Endothelial cell of umbilical vein (primary cell): ENCODE measurements at regions not wholly inside any gene's neighbourhood (a gene's known extent, or its start where the extent isn't known, plus 50 kb on each side); places are given as distances from the start of the nearest gene placed in this dataset.

Source experiments
- BruUV-seq: library from RNA; stranded (reverse); fragments of 400-500 nt; replicated peaks from 2 replicates; lab custom pipeline; 2021; lab: Mats Ljungman, UMichigan
- CTCF ChIA-PET: fragments of 300-600, 350-600 bp; sonication (Branson Sonifier 250); formaldehyde crosslinking; loops from one replicate; lab custom pipeline; 2021; ENCODE audit warnings: antibody characterized with exemption, inconsistent platforms; lab: Charles Lee
- POLR2A ChIA-PET: fragments of 300-600, 350-600 bp; sonication (Branson Sonifier 250); formaldehyde crosslinking; loops from one replicate; lab custom pipeline; 2021; ENCODE audit warnings: antibody characterized with exemption, inconsistent platforms; lab: Charles Lee
- DNase-seq: peaks from one replicate; pipeline ENCODE4 v3.0.0-alpha.2; 2011; ENCODE audit warnings: low read depth, low spot score
- FAIRE-seq: peaks from 2 replicates; lab custom pipeline; 2011; peaks lifted over from hg19 to GRCh38; lab: Jason Lieb, UNC
- H2AFZ ChIP-seq: 2 replicates; pipeline ENCODE4 v1.6.0; 2012; ENCODE audit warnings: low read depth, low read length, control low read depth, inconsistent platforms
- H3K27ac ChIP-seq: 2 replicates; pipeline ENCODE4 v1.5.1; 2011; ENCODE audit warnings: low read depth, mild to moderate bottlenecking, control low read depth, low read length, moderate library complexity; ENCODE audit not compliant: insufficient read depth
- H3K27me3 ChIP-seq, 2 experiments: 2 replicates each; pipeline versions ENCODE4 v1.6.0 to v1.6.1; 2011; ENCODE audit warnings: low read length in 2 of 2, mixed read lengths in 1 of 2; ENCODE audit not compliant: control insufficient read depth in 2 of 2, insufficient read depth in 2 of 2
- H3K36me3 ChIP-seq, 2 experiments: 2 replicates in 1 of 2; 3 replicates in 1 of 2; pipeline ENCODE4 v1.5.1; 2011; ENCODE audit warnings: low read length in 2 of 2, mild to moderate bottlenecking in 1 of 2, moderate library complexity in 1 of 2; ENCODE audit not compliant: control insufficient read depth in 2 of 2, insufficient read depth in 2 of 2; ENCODE audit errors: extremely low read depth in 1 of 2
- H3K4me1 ChIP-seq: 3 replicates; pipeline ENCODE4 v1.5.1; 2011; ENCODE audit warnings: mild to moderate bottlenecking, low read length; ENCODE audit not compliant: control insufficient read depth, insufficient read depth; ENCODE audit errors: extremely low read depth
- H3K4me2 ChIP-seq: 2 replicates; pipeline ENCODE4 v1.6.1; 2011; ENCODE audit warnings: low read length, control low read depth, mixed read lengths; ENCODE audit not compliant: insufficient read depth
- H3K4me3 ChIP-seq, 3 experiments: fragments of 200-600 bp in 1 of 3; sonication (generic), shearing (Covaris generic) in 1 of 3; replicated peaks in 1 of 3; 2 replicates each; pipeline ENCODE4 v1.5.1; 2011 to 2016; ENCODE audit warnings: control low read depth in 3 of 3, low read length in 3 of 3, mild to moderate bottlenecking in 2 of 3, inconsistent platforms in 1 of 3, low read depth in 1 of 3, moderate library complexity in 1 of 3; ENCODE audit not compliant: insufficient read depth in 1 of 3
- H3K79me2 ChIP-seq: 2 replicates; pipeline ENCODE4 v1.6.0; 2012; ENCODE audit warnings: low read length, inconsistent platforms; ENCODE audit not compliant: control insufficient read depth, insufficient read depth
- H3K9ac ChIP-seq: replicated peaks from 2 replicates; pipeline ENCODE3; 2011; ENCODE audit warnings: low read length, control low read depth; ENCODE audit not compliant: insufficient read depth; ENCODE audit errors: extremely low read depth
- H3K9me1 ChIP-seq: replicated peaks from 3 replicates; pipeline ENCODE4 v1.6.0; 2011; ENCODE audit warnings: mild to moderate bottlenecking, low read length; ENCODE audit not compliant: control insufficient read depth, insufficient read depth; ENCODE audit errors: extremely low read depth
- H3K9me3 ChIP-seq: replicated peaks from 2 replicates; pipeline ENCODE4 v1.5.1; 2012; ENCODE audit warnings: low read length, inconsistent platforms; ENCODE audit not compliant: control insufficient read depth, insufficient read depth
- H4K20me1 ChIP-seq: replicated peaks from 2 replicates; pipeline ENCODE3; 2011; ENCODE audit warnings: mild to moderate bottlenecking, low read length; ENCODE audit not compliant: control insufficient read depth, insufficient read depth; ENCODE audit errors: extremely low read depth
- EZH2 ChIP-seq: IDR thresholded peaks from 2 replicates; pipeline ENCODE4 v1.6.1; 2012; ENCODE audit warnings: borderline replicate concordance, low read depth, mild to moderate bottlenecking, moderate library complexity, low read length, inconsistent platforms; ENCODE audit not compliant: severe bottlenecking
- FOS ChIP-seq: IDR thresholded peaks from 2 replicates; pipeline ENCODE4 v1.6.1; 2011; ENCODE audit warnings: mild to moderate bottlenecking, low read length, moderate library complexity, borderline replicate concordance; ENCODE audit not compliant: insufficient read depth
- GATA2 ChIP-seq: IDR thresholded peaks from 2 replicates; pipeline ENCODE4 v1.7.0; 2011; ENCODE audit warnings: low read depth, mild to moderate bottlenecking, moderate library complexity, mixed read lengths, low read length; ENCODE audit not compliant: insufficient read length, insufficient read depth
- JUN ChIP-seq: IDR thresholded peaks from 2 replicates; pipeline ENCODE4 v1.6.1; 2011; ENCODE audit warnings: borderline replicate concordance, low read depth; ENCODE audit not compliant: insufficient read length, insufficient read depth
- MAX ChIP-seq: IDR thresholded peaks from 2 replicates; pipeline ENCODE4 v1.6.1; 2011; ENCODE audit not compliant: insufficient read depth, insufficient read length
- MYC ChIP-seq: IDR thresholded peaks from one replicate; pipeline ENCODE4 v1.6.1; 2011; ENCODE audit warnings: mild to moderate bottlenecking, low read depth, low read length
- POLR2A ChIP-seq: IDR thresholded peaks from 2 replicates; pipeline ENCODE4 v1.6.1; 2012; ENCODE audit warnings: low read depth, mild to moderate bottlenecking, control low read depth, low read length
- POLR2AphosphoS5 ChIP-seq: IDR thresholded peaks from 2 replicates; pipeline ENCODE4 v1.6.1; 2012; ENCODE audit warnings: low read depth, mild to moderate bottlenecking, control low read depth, low read length, moderate library complexity; ENCODE audit not compliant: insufficient read depth
- dilution Hi-C: fragments of 300-500 bp; cut with MboI; formaldehyde crosslinking; loops from one replicate; pipeline ENCODE4 v1.15.0; 2019; ENCODE audit warnings: low sequenced_read_pairs; ENCODE audit not compliant: extremely low pct_ligation_motif_present
- intact Hi-C: fragments of 100-400 bp; cut with micrococcal nuclease; formaldehyde crosslinking; loops from one replicate; pipeline ENCODE4 v1.10.0; 2022
- TF ChIP-seq, protein P1 (sequence below), 2 donors: IDR thresholded peaks; 1 replicate in 1 of 2; 2 replicates in 1 of 2; pipeline ENCODE4 v1.5.1; 2011; ENCODE audit warnings: low read length in 2 of 2, mild to moderate bottlenecking in 2 of 2, moderate library complexity in 2 of 2, control low read depth in 1 of 2, inconsistent platforms in 1 of 2, low read depth in 1 of 2; ENCODE audit not compliant: insufficient read depth in 1 of 2; ENCODE audit errors: extremely low read depth in 1 of 2

DNA sequence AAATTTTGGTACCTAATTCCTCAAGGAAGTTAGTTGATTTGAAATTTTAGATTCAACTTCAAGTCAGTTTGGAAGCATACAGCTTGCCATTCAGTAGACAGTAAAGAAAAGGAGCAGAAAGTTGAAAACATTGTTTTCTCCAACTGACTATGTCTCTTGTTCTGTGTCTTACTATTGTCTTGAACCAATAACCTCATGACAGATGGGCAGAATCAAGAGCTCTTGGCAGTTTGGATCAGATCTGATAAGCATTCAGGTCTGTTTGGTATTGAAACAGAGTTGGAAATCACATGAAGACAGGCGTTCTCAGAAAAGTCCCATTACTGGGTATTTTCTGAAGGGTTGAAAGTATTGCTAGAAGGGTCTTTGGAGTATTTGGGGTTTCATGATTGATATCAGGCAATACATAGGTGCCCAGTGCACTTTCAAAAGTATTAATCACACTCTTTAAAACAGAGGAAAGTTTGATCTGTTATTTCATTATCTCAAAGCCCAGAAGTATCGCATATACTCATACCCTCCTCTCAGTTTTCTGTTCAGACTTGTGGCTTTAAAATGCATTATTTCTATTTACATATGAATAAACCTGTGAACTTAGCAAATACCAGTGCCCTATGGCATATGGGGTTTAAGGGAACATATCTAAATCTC lies 428.4 kb upstream of the ZEB2 start:
- no peak for TF ChIP-seq POLR2AphosphoS5
- no TSS peak for BruUV-seq
- H3K27me3 ChIP-seq = no peaks in the 10 kb centered on the region
- no peaks in the 10 kb centered on the region for H4K20me1 ChIP-seq
- H3K9me1 ChIP-seq = no peaks in the 10 kb centered on the region
- no peak overlapping the region for H2AFZ ChIP-seq
- DNase-seq = no peak
- H3K27ac ChIP-seq = no peak overlapping the region
- H3K9ac ChIP-seq = no peak overlapping the region
- POLR2A ChIA-PET = no interaction called here
- no peaks in the 10 kb centered on the region for H3K36me3 ChIP-seq
- H3K4me1 ChIP-seq = peaks cover 20% of the 10 kb centered on the region
- dilution Hi-C loops = no loop called here
- H3K79me2 ChIP-seq = no peaks in the 10 kb centered on the region
- CTCF ChIA-PET = no interaction called here
- no peak for FAIRE-seq
- intact Hi-C loops = loop anchor here (10.0 kb wide), 1 partner anchor 1366 kb away; no protein-coding TSS in a partner anchor
- H3K4me3 ChIP-seq = no peak overlapping the region
- H3K4me2 ChIP-seq = no peak overlapping the region
- H3K9me3 ChIP-seq = no peaks in the 10 kb centered on the region

DNA sequence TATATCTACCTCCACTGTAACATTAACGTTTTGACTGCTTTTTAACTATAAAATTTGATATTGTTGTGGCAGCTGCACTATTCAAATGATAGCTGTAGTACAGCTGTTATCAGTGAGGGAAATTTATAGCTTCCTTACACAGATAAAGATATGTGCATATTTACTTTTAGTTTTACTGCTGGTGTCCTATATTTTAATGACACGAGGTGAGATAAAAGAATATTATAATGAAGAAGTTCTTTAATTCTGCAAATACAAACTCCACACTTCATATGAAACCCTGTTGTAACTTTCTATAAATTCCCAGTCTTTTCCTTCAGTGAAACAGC lies 427.8 kb upstream of the ZEB2 start:
- BruUV-seq = no TSS peak

More for the DNA sequence above, 427.8 kb upstream of the ZEB2 start:
- Histone ChIP-seq H3K4me2 (no peak overlapping the region), H3K4me1 (peaks cover 27% of the 10 kb centered on the region), H3K79me2 (no peaks in the 10 kb centered on the region), H3K27me3 (no peaks in the 10 kb centered on the region), H3K4me3 (no peak overlapping the region), H3K9ac (no peak overlapping the region), H4K20me1 (no peaks in the 10 kb centered on the region), H2AFZ (no peak overlapping the region), H3K27ac (no peak overlapping the region), H3K9me1 (no peaks in the 10 kb centered on the region), H3K36me3 (no peaks in the 10 kb centered on the region), H3K9me3 (no peaks in the 10 kb centered on the region)
- ChIA-PET CTCF (no interaction called here), POLR2A (no interaction called here)
- TF ChIP-seq, protein P1, sequence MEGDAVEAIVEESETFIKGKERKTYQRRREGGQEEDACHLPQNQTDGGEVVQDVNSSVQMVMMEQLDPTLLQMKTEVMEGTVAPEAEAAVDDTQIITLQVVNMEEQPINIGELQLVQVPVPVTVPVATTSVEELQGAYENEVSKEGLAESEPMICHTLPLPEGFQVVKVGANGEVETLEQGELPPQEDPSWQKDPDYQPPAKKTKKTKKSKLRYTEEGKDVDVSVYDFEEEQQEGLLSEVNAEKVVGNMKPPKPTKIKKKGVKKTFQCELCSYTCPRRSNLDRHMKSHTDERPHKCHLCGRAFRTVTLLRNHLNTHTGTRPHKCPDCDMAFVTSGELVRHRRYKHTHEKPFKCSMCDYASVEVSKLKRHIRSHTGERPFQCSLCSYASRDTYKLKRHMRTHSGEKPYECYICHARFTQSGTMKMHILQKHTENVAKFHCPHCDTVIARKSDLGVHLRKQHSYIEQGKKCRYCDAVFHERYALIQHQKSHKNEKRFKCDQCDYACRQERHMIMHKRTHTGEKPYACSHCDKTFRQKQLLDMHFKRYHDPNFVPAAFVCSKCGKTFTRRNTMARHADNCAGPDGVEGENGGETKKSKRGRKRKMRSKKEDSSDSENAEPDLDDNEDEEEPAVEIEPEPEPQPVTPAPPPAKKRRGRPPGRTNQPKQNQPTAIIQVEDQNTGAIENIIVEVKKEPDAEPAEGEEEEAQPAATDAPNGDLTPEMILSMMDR (IDR thresholded peaks at IDR 0.05; ENCODE audit: extremely low read depth in 1 of 2, insufficient read depth in 1 of 2, low read depth in 1 of 2, low read length in 2 of 2) = no peak
- no peak for TF ChIP-seq POLR2A
- no peak for TF ChIP-seq JUN
- no peak for TF ChIP-seq EZH2
- TF ChIP-seq GATA2 = no peak
- no peak for TF ChIP-seq MYC
- no peak for TF ChIP-seq FOS
- no peak for TF ChIP-seq POLR2AphosphoS5
- TF ChIP-seq MAX = no peak
- DNase-seq = no peak
- dilution Hi-C loops (no loop called here), intact Hi-C loops (loop anchor here (10.0 kb wide), 1 partner anchor 1367 kb away; no protein-coding TSS in a partner anchor)
- FAIRE-seq = no peak
